ENCODE measurements at regions not wholly inside any gene's neighbourhood (a gene's known extent, or its start where the extent isn't known, plus 50 kb on each side); places are given as distances from the start of the nearest gene placed in this dataset.
"Not testable (repeated sequence)": the region's sequence is repeated elsewhere in the genome, so short reads cannot be mapped to it uniquely, and the experiment has no call there.

DNA sequence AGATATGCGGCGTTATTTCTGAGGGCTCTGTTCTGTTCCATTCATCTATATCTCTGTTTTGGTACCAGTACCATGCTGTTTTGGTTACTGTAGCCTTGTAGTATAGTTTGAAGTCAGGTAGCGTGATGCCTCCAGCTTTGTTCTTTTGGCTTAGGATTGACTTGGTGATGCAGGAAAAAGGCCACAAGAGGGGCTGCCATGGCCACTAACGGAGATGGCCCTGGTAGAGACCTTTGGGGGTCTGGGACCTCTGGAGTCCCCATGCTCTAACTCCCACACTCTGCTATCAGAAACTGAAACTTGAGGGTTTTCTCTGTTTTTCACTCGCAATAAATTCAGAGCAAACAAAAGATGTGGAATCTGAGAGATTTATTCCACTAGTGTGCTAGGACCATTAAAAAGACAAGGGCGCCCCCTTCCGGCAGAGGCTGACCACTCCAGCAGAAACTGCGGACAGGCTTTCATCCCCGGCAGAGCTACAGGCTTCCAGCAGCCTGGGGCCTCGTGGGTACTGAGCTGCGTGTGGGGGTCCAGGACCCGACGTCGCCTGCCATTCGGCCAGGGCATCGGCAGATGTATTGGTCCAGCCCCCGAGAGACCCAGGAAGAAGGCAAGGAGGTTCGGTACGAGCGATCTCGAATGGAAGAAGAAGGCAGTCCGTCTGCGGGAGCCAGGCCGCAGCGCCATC, 775.1 kb downstream of the EPHA7 start:
- not testable (repeated sequence) for H3K4me1 ChIP-seq (ENCODE audit: control insufficient read depth, extremely low read depth, insufficient read depth, low read length); H4K20me1 ChIP-seq (ENCODE audit: control insufficient read depth, extremely low read depth, insufficient read depth, low read length); H3K4me3 ChIP-seq (replicated peaks in 1 of 4; ENCODE audit: control extremely low read depth in 1 of 4, insufficient read depth in 1 of 4, low read depth in 3 of 4, low read length in 4 of 4); H3K9ac ChIP-seq (ENCODE audit: insufficient read depth, low read length); H3K27ac ChIP-seq (ENCODE audit: insufficient read depth, low read length); H3K9me3 ChIP-seq (ENCODE audit: control insufficient read depth, insufficient read depth, low read depth, low read length); H3K36me3 ChIP-seq (ENCODE audit: control insufficient read depth, insufficient read depth, low read length); H3K27me3 ChIP-seq (ENCODE audit: control insufficient read depth, insufficient read depth, low read length); H3K79me2 ChIP-seq (ENCODE audit: control insufficient read depth, insufficient read depth, low read length); H3K4me2 ChIP-seq (ENCODE audit: extremely low read depth, insufficient read depth, low read length); H2AFZ ChIP-seq (ENCODE audit: low read length)
- TF ChIP-seq, protein P1, sequence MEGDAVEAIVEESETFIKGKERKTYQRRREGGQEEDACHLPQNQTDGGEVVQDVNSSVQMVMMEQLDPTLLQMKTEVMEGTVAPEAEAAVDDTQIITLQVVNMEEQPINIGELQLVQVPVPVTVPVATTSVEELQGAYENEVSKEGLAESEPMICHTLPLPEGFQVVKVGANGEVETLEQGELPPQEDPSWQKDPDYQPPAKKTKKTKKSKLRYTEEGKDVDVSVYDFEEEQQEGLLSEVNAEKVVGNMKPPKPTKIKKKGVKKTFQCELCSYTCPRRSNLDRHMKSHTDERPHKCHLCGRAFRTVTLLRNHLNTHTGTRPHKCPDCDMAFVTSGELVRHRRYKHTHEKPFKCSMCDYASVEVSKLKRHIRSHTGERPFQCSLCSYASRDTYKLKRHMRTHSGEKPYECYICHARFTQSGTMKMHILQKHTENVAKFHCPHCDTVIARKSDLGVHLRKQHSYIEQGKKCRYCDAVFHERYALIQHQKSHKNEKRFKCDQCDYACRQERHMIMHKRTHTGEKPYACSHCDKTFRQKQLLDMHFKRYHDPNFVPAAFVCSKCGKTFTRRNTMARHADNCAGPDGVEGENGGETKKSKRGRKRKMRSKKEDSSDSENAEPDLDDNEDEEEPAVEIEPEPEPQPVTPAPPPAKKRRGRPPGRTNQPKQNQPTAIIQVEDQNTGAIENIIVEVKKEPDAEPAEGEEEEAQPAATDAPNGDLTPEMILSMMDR (conservative IDR thresholded peaks at IDR 0.05 in 1 of 2, IDR thresholded peaks at IDR 0.05 in 1 of 2; ENCODE audit: low read depth in 1 of 2, low read length in 2 of 2) = peak in 1 of 2 donors; percentile 57
- DNase-seq (ENCODE audit: low read depth in 2 of 2) = peak; percentile 4 to 38

DNA sequence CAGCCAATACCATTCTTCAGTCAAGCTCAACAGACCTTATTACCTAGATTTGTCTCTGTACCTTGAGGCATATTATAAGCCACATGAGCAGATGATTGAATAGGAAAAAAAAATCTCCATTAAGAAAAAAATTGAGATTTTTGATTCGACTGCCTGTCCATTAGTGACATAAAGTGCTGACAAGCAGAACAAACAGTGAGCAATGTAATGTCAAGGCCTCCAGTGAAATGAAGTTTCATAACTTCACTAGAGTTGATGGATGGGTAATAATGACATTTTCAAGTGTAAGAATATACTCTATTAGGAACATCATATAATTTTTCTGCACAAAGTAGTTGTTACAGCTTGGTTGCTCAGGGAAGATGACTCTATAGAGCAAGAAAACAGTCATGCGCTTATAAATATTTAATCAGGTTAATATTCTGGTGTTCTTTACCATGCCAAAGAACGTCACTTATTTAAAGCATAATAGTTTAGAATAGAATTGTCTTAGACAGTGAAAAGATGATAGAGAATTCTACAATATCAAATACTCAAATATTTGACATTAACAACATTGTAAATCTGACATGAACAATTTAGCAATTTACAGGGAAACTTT, 783.7 kb downstream of the EPHA7 start:
- Histone ChIP-seq H3K36me3 (ENCODE audit: control insufficient read depth, insufficient read depth, low read length) (no peaks in the 10 kb centered on the region), H3K9ac (ENCODE audit: insufficient read depth, low read length) (no peak overlapping the region), H3K4me3 (replicated peaks in 1 of 4; ENCODE audit: control extremely low read depth in 1 of 4, insufficient read depth in 1 of 4, low read depth in 3 of 4, low read length in 4 of 4) (no peak overlapping the region), H3K27me3 (ENCODE audit: control insufficient read depth, insufficient read depth, low read length) (no peaks in the 10 kb centered on the region), H3K27ac (ENCODE audit: insufficient read depth, low read length) (no peak overlapping the region), H3K79me2 (ENCODE audit: control insufficient read depth, insufficient read depth, low read length) (no peaks in the 10 kb centered on the region), H4K20me1 (ENCODE audit: control insufficient read depth, extremely low read depth, insufficient read depth, low read length) (no peaks in the 10 kb centered on the region), H3K4me1 (ENCODE audit: control insufficient read depth, extremely low read depth, insufficient read depth, low read length) (no peaks in the 10 kb centered on the region), H3K4me2 (ENCODE audit: extremely low read depth, insufficient read depth, low read length) (no peak overlapping the region), H3K9me3 (ENCODE audit: control insufficient read depth, insufficient read depth, low read depth, low read length) (no peaks in the 10 kb centered on the region), H2AFZ (ENCODE audit: low read length) (no peak overlapping the region)
- no peak for DNase-seq (ENCODE audit: low read depth in 2 of 2)
- TF ChIP-seq, protein P1 (conservative IDR thresholded peaks at IDR 0.05 in 1 of 2, IDR thresholded peaks at IDR 0.05 in 1 of 2; ENCODE audit: low read depth in 1 of 2, low read length in 2 of 2) = no peak
- no peak for TF ChIP-seq EZH2 (IDR thresholded peaks at IDR 0.05; ENCODE audit: low read length, missing control alignments)

DNA sequence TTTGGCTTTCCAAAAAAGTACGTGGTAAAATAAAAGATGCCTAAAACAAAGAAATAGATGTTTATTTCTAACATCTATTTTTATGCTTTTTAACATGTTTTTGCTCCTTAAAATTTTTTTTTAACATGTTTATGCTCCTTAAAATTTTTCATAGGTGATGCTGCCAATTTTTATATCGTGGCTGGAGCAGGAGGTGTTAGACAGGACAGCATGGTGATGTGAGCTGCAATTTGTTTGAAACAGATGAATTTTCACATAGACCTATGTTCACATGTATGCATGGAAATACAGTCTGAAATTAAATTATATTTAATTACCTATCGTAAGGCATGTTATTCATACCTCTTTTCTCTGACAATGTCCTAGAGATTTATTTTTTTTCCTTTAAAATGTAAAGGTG, 784.8 kb downstream of the EPHA7 start:
- Histone ChIP-seq H3K27ac (ENCODE audit: insufficient read depth, low read length) (no peak overlapping the region), H3K9ac (ENCODE audit: insufficient read depth, low read length) (no peak overlapping the region), H3K4me2 (ENCODE audit: extremely low read depth, insufficient read depth, low read length) (no peak overlapping the region), H3K4me3 (replicated peaks in 1 of 4; ENCODE audit: control extremely low read depth in 1 of 4, insufficient read depth in 1 of 4, low read depth in 3 of 4, low read length in 4 of 4) (no peak overlapping the region), H2AFZ (ENCODE audit: low read length) (no peak overlapping the region), H3K79me2 (ENCODE audit: control insufficient read depth, insufficient read depth, low read length) (no peaks in the 10 kb centered on the region), H3K36me3 (ENCODE audit: control insufficient read depth, insufficient read depth, low read length) (no peaks in the 10 kb centered on the region), H3K9me3 (ENCODE audit: control insufficient read depth, insufficient read depth, low read depth, low read length) (no peaks in the 10 kb centered on the region), H4K20me1 (ENCODE audit: control insufficient read depth, extremely low read depth, insufficient read depth, low read length) (no peaks in the 10 kb centered on the region), H3K27me3 (ENCODE audit: control insufficient read depth, insufficient read depth, low read length) (no peaks in the 10 kb centered on the region), H3K4me1 (ENCODE audit: control insufficient read depth, extremely low read depth, insufficient read depth, low read length) (no peaks in the 10 kb centered on the region)
- TF ChIP-seq, protein P1 (conservative IDR thresholded peaks at IDR 0.05 in 1 of 2, IDR thresholded peaks at IDR 0.05 in 1 of 2; ENCODE audit: low read depth in 1 of 2, low read length in 2 of 2) = no peak
- TF ChIP-seq EZH2 (IDR thresholded peaks at IDR 0.05; ENCODE audit: low read length, missing control alignments) = no peak
- no peak for DNase-seq (ENCODE audit: low read depth in 2 of 2)

Data from fibroblast of lung (primary cell).